ENCODE measurements at regions not wholly inside any gene's neighbourhood (a gene's known extent, or its start where the extent isn't known, plus 50 kb on each side); places are given as distances from the start of the nearest gene placed in this dataset.
"Not testable (repeated sequence)": the region's sequence is repeated elsewhere in the genome, so short reads cannot be mapped to it uniquely, and the experiment has no call there.

GRCh38 chr6:28794175-28795002, 129.4 kb downstream of the TRIM27 start:
- peak overlapping the region; percentile 87 for H3K4me2 ChIP-seq (ENCODE audit: low read length)
- H3K79me2 ChIP-seq (ENCODE audit: insufficient read depth, low read length) = no peaks in the 10 kb centered on the region
- no peak overlapping the region for H3K27ac ChIP-seq (ENCODE audit: low read depth, low read length)
- peak; percentile 22 for DNase-seq (ENCODE audit: low read depth)
- no peaks in the 10 kb centered on the region for H4K20me1 ChIP-seq (ENCODE audit: insufficient read depth, low read length)
- TF ChIP-seq EZH2 (IDR thresholded peaks at IDR 0.05; ENCODE audit: insufficient read depth, low read length) = no peak
- TF ChIP-seq, protein P1, sequence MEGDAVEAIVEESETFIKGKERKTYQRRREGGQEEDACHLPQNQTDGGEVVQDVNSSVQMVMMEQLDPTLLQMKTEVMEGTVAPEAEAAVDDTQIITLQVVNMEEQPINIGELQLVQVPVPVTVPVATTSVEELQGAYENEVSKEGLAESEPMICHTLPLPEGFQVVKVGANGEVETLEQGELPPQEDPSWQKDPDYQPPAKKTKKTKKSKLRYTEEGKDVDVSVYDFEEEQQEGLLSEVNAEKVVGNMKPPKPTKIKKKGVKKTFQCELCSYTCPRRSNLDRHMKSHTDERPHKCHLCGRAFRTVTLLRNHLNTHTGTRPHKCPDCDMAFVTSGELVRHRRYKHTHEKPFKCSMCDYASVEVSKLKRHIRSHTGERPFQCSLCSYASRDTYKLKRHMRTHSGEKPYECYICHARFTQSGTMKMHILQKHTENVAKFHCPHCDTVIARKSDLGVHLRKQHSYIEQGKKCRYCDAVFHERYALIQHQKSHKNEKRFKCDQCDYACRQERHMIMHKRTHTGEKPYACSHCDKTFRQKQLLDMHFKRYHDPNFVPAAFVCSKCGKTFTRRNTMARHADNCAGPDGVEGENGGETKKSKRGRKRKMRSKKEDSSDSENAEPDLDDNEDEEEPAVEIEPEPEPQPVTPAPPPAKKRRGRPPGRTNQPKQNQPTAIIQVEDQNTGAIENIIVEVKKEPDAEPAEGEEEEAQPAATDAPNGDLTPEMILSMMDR (IDR thresholded peaks at IDR 0.05; ENCODE audit: insufficient read depth, low read depth, low read length) = no peak
- no peak for FAIRE-seq
- peaks cover 5% of the 10 kb centered on the region for H3K9me3 Mint-ChIP-seq (ENCODE audit: unreplicated experiment)
- H3K27ac Mint-ChIP-seq (ENCODE audit: unreplicated experiment) = no peak overlapping the region
- H2AFZ ChIP-seq (ENCODE audit: low read depth, low read length) = peak overlapping the region; percentile 74
- H3K36me3 ChIP-seq (ENCODE audit: insufficient read depth, low read length) = no peaks in the 10 kb centered on the region
- H3K4me3 ChIP-seq (ENCODE audit: insufficient read depth, low read depth, low read length) = peak overlapping the region; percentile 57
- H3K4me1 ChIP-seq (ENCODE audit: insufficient read depth, low read length) = no peaks in the 10 kb centered on the region
- peaks cover 16% of the 10 kb centered on the region for H3K27me3 ChIP-seq (ENCODE audit: insufficient read depth, low read length)
- peak overlapping the region; percentile 84 for H3K4me3 Mint-ChIP-seq (ENCODE audit: unreplicated experiment)
- H3K9me3 ChIP-seq (ENCODE audit: insufficient read depth, low read depth, low read length) = no peaks in the 10 kb centered on the region
- H3K36me3 Mint-ChIP-seq (ENCODE audit: low read depth, unreplicated experiment) = no peaks in the 10 kb centered on the region
- H3K4me1 Mint-ChIP-seq (ENCODE audit: low read depth, unreplicated experiment) = no peaks in the 10 kb centered on the region
- H3K27me3 Mint-ChIP-seq (ENCODE audit: low read depth, unreplicated experiment) = peaks cover 47% of the 10 kb centered on the region
- H3K9ac ChIP-seq (ENCODE audit: low read length) = no peak overlapping the region

- not testable (repeated sequence) for H3K36me3 ChIP-seq (ENCODE audit: insufficient read depth, low read length); H3K4me3 Mint-ChIP-seq (ENCODE audit: unreplicated experiment); DNase-seq (ENCODE audit: low read depth); H4K20me1 ChIP-seq (ENCODE audit: insufficient read depth, low read length); H3K9me3 ChIP-seq (ENCODE audit: insufficient read depth, low read depth, low read length); H3K9me3 Mint-ChIP-seq (ENCODE audit: unreplicated experiment); H3K4me3 ChIP-seq (ENCODE audit: insufficient read depth, low read depth, low read length); H3K36me3 Mint-ChIP-seq (ENCODE audit: low read depth, unreplicated experiment); H3K27ac ChIP-seq (ENCODE audit: low read depth, low read length); H3K4me1 ChIP-seq (ENCODE audit: insufficient read depth, low read length); H3K4me1 Mint-ChIP-seq (ENCODE audit: low read depth, unreplicated experiment); H3K79me2 ChIP-seq (ENCODE audit: insufficient read depth, low read length); H3K27me3 ChIP-seq (ENCODE audit: insufficient read depth, low read length); H3K27ac Mint-ChIP-seq (ENCODE audit: unreplicated experiment); H3K9ac ChIP-seq (ENCODE audit: low read length); H2AFZ ChIP-seq (ENCODE audit: low read depth, low read length); FAIRE-seq; H3K4me2 ChIP-seq (ENCODE audit: low read length)
- peaks cover 52% of the 10 kb centered on the region for H3K27me3 Mint-ChIP-seq (ENCODE audit: low read depth, unreplicated experiment)
These were observed 123.1 kb downstream of the TRIM27 start for GRCh38 chr6:28800647-28801046.

GRCh38 chr6:28802417-28803336, 121.1 kb downstream of the TRIM27 start:
- no peak overlapping the region for H3K4me3 ChIP-seq (ENCODE audit: insufficient read depth, low read depth, low read length)
- H3K9ac ChIP-seq (ENCODE audit: low read length) = no peak overlapping the region

More at GRCh38 chr6:28802417-28803336, 121.1 kb downstream of the TRIM27 start:
- Mint-ChIP-seq H3K27me3 (ENCODE audit: low read depth, unreplicated experiment) (peaks cover 55% of the 10 kb centered on the region), H3K36me3 (ENCODE audit: low read depth, unreplicated experiment) (no peaks in the 10 kb centered on the region), H3K4me3 (ENCODE audit: unreplicated experiment) (peak overlapping the region; percentile 57), H3K9me3 (ENCODE audit: unreplicated experiment) (no peaks in the 10 kb centered on the region), H3K27ac (ENCODE audit: unreplicated experiment) (peak overlapping the region; percentile 2), H3K4me1 (ENCODE audit: low read depth, unreplicated experiment) (no peaks in the 10 kb centered on the region)
- no peak overlapping the region for H3K27ac ChIP-seq (ENCODE audit: low read depth, low read length)
- peaks cover 7% of the 10 kb centered on the region for H3K27me3 ChIP-seq (ENCODE audit: insufficient read depth, low read length)
- peak; percentile 45 for DNase-seq (ENCODE audit: low read depth)
- H4K20me1 ChIP-seq (ENCODE audit: insufficient read depth, low read length) = no peaks in the 10 kb centered on the region
- no peak overlapping the region for H3K4me2 ChIP-seq (ENCODE audit: low read length)
- H3K4me1 ChIP-seq (ENCODE audit: insufficient read depth, low read length) = no peaks in the 10 kb centered on the region
- H3K9me3 ChIP-seq (ENCODE audit: insufficient read depth, low read depth, low read length) = no peaks in the 10 kb centered on the region
- peak; percentile 23 for FAIRE-seq
- no peaks in the 10 kb centered on the region for H3K79me2 ChIP-seq (ENCODE audit: insufficient read depth, low read length)
- H3K36me3 ChIP-seq (ENCODE audit: insufficient read depth, low read length) = no peaks in the 10 kb centered on the region
- H2AFZ ChIP-seq (ENCODE audit: low read depth, low read length) = no peak overlapping the region
- no peak for TF ChIP-seq EZH2 (IDR thresholded peaks at IDR 0.05; ENCODE audit: insufficient read depth, low read length)
- TF ChIP-seq, protein P1 (IDR thresholded peaks at IDR 0.05; ENCODE audit: insufficient read depth, low read depth, low read length) = no peak
